A204.1 (cell line): ENCODE measurements at regions not wholly inside any gene's neighbourhood (a gene's known extent, or its start where the extent isn't known, plus 50 kb on each side); places are given as distances from the start of the nearest gene placed in this dataset.
"Not testable (repeated sequence)": the region's sequence is repeated elsewhere in the genome, so short reads cannot be mapped to it uniquely, and the experiment has no call there.

ENCODE experiments used
- FAIRE-seq: peaks from 2 replicates; lab custom pipeline; 2012; peaks lifted over from hg19 to GRCh38; lab: Jason Lieb, UNC

DNA sequence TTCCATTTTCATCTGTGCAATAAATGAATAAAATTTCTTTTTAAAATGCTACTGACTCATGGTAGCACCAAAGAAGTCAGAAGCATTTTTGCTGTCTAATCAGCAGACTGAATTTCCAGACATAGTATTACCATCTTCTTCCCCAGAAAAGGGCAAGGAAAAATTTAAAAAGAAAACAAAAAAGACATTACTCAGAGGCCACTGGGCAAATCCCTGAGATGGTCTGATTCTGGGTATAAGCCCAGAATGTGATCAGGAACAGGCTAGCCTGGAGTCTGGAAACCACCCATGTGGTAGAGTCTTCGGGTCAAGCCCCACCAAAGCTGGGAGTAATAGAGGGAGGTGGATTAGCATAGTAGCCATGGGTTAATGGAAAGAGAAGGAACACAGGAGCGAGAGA is 342.8 kb downstream of the FBXW7 start:
- no peak for FAIRE-seq

DNA sequence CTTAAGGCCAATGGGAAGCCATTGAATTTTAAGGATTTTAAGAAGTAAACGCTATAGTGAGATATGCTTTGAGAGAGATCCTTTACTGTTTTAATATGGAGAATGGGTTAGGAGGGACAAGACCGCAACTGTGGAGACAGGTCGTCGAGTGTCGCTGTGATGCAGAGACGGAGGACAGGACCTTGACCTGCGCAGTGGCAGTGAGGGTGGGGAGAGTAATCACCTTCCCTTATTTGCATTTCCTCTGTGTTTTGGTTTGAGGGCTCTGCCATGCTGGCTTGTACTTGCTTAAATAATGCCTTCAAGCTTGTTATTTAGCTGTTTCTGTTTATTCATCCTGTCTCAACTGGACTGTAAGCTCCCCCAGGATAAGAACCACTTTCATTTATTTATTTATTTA is 345.0 kb downstream of the FBXW7 start:
- FAIRE-seq = no peak

DNA sequence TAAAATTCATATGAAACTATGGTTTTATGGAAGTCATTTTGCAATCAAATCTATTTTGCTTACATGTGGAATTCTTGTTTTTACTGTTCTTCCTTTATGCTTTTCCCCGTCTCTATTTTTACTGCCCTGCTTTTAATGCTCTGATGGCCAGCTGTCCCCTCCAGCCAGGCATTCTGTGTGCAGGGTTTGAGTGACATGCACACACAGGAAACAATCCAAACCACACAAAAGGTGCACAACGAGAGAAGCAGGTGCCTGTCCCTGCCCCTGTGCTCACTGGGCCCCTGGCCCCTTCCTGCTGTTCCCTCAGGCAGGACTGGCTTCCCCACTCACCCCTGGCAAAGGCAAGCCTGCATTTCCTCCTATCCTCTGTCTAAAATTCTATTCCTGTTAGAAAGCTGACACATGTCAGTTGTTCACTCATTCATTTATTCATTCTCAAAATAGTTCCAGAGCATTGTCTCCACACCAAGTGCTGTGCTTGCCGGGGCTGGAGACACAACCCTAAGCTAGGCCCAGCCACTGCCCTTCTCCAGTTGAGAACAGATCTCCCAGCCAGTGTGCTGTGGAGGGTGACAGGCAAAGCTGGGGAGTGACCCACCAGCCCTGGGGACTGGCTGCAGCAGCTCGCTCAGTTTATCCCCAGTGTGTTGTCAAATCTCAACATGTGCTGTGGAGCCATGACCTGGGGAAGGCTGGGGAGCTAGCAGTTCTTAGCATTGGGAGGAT is 346.3 kb downstream of the FBXW7 start:
- FAIRE-seq = no peak

DNA sequence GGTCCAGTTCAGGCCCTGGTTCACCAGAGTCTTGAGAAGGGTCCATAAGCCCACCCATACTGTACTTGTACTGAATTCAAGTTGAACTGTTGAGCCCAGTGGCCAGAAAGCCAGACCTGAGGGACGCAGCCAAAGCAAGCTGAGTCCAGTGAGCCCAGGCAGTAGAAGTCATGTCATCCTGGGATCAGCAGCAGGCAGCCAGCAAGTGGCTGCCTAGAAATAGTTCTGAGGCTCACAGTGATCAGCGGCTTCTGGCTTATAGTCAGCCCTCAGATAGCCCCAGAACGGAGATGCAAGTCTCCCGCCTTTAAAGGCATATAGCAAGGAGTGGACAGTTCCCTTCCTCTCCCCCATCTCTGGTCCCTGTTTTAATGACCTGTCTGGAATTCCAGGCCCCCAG is 347.1 kb downstream of the FBXW7 start:
- FAIRE-seq = no peak

DNA sequence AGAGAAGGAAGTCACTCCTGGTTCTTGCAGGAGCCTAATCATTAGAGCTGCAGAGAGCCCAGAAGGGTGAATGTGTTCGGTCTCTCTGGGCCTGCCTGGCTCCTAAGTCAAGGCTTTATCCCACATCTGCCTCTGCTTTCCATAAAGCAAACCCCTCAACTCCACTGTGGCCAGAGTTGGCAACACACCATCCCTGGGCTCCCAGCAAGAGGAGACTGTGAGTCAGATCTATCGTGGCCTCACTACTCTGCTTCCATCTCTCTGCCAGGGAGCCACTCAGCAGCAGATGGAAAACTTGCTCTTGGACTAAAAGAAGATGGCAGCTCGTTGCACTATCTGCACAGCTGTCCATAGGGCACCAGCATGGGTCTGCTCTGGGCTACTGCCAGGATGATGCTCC is 348.2 kb downstream of the FBXW7 start:
- FAIRE-seq = no peak

DNA sequence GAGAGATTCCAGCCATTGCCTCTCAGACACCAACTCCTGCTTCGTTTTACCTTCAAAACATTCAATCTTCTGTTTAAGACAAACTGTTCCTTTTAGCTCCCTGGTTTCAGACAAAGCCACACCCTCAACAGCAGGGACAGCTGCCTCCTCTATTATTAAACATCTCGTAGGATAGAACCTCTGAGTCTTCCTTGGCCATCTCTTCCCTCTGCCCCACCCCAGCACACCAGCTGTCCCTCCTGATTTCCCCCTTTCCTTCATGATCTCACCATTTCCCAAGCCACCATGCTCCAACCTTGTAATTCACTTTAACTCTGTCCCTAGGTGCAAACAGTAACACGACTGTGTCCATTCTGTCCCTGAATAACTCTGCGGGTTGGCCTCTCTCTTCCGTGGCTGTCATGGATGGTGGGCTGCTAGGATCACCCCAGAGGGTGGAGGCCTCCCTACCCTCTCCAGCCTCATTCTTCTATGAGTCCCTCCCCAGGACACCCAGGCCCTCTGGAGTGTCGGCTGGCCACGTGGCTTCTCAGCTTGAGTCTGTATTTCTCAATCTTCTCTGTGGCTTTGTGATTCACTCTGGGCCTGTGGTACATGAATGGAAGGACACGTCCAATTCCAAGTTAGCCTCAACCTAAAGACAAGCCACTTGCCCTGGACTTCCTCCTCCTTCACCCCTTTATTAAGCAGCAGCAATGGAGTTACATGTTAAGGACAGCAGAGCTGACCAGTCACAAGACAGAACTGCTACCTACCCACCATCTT is 349.9 kb downstream of the FBXW7 start:
- no peak for FAIRE-seq

DNA sequence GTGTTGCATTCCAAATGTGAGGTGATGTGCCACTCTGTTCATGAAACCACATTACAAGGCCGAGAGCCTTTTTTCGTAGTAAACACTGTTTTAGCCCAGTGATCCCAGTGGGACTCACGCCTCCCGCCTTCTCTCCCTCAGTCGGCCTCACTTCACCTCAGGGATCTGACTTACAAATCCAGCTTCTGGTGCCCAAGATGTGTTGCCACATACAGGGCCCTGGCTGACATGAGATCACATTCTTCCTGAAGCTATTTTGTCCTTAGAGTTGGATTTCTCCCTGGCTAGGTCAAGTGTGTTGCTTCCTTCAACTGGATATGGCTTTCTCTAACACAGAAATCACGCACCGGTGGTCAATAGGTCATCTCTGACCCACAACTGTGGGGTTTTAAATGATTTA is 354.7 kb downstream of the FBXW7 start:
- FAIRE-seq = no peak

DNA sequence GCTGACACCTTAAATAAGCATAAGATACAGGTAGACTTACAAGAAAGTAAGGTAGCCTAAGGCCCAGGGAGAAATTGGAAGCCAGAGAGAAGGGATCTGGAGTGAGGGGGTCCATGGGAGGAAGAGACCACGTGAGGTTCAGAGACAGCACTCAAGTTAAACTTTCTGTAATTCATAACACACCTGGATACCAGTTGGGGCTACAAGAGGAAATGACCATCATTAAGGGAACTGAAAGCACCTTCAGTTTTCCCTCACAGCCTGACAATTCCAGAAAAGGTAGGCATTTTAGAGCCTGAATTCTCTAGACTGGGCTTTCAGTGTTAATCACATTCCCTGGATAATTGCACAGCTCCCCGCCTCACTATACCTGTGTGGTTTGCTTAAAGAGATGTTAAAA is 355.5 kb downstream of the FBXW7 start:
- no peak for FAIRE-seq

DNA sequence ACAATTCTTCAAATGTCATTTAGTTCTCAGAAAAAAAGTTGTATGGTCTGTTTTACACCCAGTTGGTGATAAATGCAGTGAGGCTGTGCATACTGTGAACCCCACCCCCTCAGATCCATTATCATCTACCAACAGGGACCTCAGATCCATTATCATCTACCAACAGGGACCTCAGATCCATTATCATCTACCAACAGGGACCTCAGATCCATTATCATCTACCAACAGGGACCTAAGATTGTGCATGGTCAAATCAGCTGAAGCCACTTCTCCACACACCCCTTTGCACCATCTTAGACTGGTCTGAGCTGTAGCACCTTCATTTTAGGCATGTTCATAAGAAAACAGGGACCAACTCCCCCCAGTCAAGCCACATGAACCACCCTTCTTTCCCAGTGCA is 358.4 kb downstream of the FBXW7 start:
- FAIRE-seq = not testable (repeated sequence)

DNA sequence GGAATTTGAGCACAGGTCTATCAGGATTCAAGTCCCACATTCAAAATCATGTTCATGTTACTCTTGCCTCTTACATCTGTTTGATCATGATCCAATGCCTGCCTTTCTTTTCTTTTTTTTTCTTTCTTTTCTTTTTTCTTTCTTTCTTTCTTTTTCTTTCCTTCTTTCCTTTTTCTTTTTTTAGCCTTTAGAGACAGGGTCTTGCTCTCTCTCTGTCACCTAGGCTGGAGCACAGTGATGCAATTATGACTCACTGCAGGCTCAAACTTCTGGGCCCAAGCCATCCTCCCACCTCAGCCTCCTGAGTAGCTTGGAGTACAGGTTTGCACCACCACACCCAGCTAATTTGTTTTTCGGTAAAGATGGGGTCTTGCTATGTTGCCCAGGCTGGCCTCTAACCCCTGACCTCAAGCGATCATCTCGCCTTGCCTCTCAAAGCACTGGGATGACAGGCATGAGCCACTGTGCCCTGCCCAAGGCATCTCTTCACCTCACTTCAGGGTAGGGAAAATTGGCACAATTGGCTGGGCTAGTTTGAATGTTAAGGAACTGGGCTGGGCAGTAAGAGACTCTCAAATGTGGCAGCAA is 359.2 kb downstream of the FBXW7 start:
- no peak for FAIRE-seq

DNA sequence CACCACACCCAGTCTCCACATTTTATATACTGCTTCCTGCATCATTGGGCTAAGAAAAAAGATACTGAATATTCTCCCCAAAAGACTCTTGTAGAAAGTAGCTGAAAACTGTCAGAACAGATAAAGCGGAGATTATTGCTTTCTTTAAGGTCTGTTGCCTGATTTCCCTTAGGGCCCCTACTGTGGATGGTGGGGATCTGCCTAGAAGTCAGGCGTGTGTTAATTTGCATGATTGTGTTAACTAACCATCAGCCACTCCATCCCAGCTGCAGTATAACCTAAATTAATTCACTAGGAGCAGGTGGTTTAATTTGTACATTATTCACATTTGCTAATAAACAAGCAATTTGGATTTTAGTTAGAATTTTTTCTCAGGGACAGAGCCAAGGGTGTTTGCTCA is 360.3 kb downstream of the FBXW7 start:
- no peak for FAIRE-seq

DNA sequence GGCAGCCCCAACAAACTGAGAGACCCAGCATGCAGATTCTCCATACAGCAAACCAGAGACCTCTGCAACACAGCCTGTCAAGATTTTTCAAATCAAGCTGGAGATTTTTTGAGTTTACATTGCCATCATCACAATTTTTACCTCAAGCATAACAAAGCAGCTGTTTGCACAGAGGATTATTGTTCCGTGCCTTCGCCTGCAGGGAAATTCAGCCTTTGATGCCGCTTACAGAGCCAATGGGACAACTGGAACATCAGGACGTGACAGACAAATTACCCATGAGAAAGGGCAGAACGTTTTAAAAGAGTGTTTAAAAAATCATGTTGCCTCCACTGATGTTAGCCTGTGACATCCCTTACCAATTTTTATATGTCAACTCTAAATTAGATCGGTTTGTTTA is 363.7 kb downstream of the FBXW7 start:
- no peak for FAIRE-seq

DNA sequence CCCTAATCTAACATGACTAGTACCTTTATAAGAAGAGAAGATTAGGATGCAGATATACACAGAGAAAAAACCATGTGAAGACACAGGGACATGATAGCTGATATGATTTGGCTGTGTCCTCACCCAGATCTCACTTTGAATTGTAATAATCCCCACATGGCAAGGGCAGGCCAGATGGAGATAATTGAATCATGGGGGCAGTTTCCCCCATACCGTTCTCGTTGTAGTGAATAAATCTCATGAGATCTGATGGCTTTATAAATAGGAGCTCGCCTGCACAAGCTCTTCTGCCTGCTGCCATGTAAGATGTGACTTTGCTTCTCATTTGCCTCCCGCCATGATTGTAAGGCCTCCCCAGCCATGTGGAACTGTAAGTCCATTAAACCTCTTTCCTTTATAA is 364.3 kb downstream of the FBXW7 start:
- no peak for FAIRE-seq

DNA sequence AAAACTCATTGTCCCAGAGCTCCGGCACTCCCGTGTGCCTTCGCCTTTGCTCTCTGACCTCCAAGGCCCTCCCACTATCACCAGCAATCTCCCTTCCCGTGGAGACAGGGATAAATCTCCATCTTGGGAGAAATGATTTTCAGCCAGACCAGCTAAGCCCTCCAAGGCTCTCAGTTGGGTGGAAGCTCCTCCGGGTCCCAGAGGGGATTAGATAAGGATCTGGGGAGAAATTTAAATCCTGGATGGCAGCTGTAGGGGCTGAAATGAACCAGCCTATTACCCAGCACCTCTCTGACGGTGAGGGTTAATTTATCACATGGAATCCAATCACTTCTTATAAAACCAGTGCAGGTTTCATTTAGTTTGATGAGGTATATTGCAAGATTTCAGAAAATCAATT is 366.2 kb downstream of the FBXW7 start:
- FAIRE-seq = no peak

DNA sequence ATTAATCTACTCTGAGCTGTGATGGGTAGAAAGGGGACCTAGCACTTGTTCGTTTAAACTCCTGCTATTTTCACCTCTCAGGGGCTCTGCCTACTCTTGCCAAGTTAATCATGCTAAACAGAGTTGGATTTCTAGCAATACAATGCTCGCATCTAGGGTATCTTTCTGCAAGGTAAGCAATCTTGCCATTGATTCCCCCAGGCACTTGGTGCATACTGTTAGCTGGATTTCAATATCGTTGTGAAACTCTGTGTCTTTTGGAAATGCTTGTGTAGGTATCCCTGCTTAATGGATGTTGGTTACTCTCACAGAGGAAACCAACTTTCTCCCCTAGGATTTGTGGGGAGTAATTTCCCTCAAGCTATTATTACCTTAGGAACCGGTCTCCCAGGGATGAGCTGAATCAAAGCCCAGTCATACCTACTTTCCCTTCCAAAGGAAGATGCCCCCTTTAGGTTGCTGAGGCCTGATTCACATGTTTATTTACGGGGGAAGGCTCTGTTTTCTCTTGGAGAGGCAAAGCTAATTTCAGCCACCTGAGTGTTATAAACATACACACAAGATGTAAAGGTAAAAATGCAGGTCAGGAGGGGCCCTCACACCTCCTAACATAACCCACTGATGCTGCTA is 366.8 kb downstream of the FBXW7 start:
- no peak for FAIRE-seq

DNA sequence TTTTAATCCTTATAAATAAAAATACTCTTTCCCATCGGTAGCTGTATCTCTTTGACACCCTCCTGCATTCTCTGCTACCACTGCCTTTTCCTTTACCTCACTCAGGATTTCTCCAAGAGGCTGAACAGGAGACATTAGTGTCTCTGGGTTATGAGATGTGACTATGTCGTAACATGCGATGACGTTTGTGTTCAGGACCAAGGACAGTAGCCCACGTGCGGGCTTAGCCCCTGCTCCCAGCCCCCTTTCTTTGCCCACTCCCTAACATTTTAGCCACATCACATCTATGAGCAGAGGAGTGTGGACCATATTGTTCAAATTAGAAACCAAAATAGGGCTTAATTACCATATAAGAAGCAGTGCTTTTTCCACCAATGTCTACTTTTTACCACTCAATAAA is 369.3 kb downstream of the FBXW7 start:
- FAIRE-seq = no peak

DNA sequence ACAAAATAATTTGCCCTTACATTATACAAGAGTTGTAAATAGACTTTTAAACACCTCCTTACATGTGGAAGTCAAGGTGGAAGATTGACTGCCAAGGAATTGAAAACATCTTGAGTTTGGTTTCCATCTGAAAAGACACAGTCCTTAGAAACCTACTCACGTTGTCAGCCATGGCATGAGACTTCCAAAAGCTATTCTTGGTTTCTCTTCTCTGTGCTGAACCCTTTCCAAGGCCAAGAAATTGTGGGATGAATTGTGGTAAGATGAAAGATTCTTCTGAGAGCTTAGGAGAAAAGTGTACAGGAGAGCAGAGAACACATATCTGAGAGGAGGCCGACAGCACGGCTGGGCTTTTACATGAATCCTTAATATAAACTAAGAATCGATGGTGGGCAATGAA is 370.0 kb downstream of the FBXW7 start:
- FAIRE-seq = no peak

DNA sequence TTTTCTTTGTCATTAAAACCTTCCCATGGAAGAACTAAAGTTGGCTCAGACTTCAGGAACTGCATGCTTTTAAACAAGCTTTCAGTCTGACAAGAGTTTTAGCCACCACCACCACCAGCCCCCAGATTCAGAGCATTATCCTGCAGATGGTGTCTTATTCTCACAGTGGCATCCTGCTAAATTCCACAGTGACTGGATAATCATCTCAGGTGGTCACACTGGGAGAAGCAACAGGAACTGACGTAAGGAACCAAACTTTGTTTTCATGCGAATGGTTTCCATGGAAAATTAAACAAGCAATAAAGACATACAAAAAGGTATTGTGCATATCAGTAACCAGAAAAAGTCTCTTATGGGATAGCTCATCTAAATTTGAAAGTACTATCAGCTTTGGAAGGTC is 370.7 kb downstream of the FBXW7 start:
- FAIRE-seq = no peak

DNA sequence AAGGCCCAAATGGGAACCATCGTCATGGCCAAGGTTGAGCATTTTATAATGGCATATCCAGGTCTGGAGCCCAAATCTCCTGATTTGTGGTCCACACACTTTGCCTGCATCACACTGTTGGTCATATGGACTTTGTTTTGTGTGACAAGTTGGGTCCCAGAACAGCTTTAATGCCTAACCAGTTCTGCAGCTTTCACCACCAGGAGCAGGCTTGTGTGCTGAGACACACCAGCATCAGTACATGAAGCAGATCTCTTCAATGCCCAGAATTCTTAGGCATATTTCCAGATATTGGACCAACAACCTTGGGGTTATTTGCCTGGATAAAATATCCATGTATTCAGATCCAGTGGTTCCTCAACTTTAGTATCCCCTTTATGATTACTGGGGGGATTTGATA is 371.3 kb downstream of the FBXW7 start:
- no peak for FAIRE-seq

DNA sequence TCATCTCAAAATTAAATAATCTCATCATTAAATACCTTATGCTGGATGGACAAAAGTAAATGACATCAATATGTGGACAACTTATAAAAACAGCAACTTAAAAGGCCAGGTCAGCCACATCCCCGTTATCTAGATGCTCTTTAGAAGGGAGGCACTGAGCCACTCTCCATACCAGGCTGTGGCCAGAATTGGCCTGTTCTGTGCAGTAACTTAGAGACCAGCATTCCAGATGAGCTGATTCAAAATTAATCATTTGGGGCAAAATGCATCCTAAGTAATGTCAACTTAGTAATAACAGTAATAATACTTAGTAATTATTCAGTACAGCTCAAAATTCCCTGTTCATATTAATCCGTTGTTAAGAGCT is 373.6 kb downstream of the FBXW7 start:
- no peak for FAIRE-seq

DNA sequence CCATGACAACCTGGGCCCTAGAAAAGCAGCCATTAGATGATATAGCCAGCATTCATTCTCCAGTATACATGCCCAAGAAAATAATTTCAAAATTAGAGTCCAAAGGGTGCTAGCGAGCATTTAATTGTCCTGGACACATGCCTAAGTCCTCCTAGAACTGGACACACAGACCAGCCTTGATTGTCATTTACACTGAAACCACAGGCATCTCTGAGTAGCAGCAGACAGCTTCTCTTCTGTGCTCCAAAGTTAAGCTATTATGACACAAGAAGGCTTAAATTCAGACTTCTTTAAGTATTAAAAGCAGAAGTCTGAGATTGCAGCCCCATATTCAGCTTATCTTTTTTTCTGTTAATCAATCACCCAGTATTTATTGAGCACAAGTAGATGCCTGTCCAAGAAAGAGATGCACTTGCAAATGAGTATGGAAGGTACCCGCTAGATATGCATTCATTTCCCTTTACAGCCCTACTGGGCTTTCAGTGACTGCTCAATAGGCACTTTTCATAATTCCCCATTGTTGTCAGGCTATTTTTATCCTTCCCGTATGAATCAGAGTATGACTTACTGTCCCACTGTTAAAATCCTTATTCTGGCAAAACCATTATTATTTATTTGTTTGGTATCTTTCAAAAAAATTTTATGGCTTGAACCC is 374.1 kb downstream of the FBXW7 start:
- no peak for FAIRE-seq

DNA sequence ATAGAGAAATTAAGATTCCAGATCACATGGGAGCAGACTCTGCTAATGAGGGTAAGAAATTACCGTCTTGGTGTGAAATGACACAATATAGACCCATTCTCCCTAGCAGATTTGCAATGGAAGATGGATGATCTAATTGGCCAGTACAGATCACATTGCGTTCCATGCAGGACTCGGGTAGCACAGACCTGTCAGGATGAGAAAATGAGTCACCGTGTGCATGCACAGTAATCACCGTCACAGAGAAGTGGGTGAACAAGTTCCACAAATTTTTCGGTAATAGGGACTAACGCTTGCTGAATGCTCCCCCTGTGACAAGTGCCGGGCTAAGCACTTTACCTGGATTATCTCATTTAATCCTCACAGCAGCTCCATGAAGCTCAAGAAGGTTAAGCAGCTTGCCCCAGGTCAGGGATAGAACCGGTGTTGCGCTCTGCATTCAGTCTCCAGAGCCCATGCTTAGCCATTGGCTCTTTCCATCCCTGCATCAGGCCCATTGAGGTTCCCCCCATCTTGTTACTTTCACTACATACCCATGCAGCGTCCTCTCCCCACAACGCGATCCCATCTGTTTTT is 375.6 kb downstream of the FBXW7 start:
- FAIRE-seq = no peak
